ELF-1 (cell line): ENCODE measurements at regions not wholly inside any gene's neighbourhood (a gene's known extent, or its start where the extent isn't known, plus 50 kb on each side); places are given as distances from the start of the nearest gene placed in this dataset.

Source experiments
- DNase-seq: peaks from one replicate; pipeline ENCODE4 v3.0.0-alpha.2; 2016; ENCODE audit warnings: low read depth, low spot score

DNA sequence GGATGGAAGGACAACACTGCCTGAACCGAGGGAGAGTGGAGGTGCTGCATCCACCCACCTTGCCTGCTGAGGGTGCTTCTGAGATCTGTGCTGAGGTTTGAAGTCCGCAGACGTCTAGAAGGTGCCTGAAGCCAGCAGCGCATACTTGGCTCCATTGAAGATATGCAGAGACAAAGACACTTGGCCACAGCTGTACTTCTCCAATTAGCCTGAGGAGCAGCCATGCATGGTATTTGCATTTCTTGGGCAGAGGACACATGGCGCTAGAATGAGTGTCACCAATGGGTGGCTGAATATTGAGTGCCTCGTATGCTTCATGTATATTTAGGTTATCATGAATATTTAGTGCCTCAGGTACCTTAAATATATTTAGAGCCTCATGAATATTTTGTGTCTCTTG is 128.7 kb upstream of the ATP6AP2 start:
- no peak for DNase-seq

DNA sequence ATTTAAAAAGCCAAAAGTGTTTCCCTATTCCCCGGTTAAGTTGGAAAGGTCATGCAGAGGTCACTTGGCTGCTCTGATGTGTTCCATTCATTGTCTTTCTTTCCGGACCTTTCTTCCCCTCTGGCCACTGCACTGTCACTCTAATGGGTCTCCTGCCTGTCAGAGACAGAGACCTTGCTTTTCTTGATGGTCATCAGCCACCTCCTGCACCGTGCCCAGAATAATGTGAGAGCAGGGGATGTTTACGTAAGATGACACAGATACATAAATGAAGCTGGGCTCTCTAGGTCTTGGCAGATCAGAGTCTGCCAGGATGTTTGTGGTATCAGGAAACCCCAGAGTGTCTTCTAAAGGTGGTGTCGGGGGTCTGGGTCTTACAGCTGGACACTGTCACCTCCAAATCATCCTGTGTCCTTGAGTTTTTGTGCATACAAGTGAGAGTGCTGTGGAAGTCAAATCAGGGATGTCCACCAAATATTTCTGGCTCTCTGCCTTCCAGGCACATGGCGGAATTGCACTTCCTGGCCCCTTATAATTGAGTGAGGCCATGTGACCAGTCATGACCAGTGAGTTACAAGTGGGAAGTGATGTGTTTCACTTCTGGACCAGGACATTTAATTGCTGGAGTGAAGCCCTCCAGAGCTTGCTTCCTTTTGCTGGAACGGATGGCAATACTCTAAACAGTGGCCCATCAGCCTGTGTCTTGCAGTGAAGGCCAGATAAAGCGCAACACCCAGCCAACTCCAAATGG is 130.6 kb upstream of the ATP6AP2 start:
- peak; percentile 50 for DNase-seq

DNA sequence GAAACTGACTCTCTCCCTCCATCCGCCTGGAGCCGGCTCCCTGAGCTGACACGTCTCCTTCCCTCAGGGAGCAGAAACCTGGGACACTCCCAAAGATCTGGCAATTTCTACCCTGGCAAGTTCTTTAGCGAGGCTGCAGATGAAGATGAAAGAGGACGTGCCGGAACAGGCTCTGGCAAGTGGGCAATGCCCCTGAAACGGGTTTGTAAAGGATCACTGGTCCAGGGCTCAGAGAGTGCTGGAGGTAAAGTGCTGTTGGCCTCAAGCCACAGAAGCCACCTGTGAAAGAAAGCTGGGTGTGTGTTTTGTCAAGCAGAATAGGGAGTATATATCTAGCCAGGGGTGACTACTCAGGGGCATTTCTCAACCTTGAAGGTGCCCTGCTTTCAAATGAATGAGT is 131.4 kb upstream of the ATP6AP2 start:
- no peak for DNase-seq

DNA sequence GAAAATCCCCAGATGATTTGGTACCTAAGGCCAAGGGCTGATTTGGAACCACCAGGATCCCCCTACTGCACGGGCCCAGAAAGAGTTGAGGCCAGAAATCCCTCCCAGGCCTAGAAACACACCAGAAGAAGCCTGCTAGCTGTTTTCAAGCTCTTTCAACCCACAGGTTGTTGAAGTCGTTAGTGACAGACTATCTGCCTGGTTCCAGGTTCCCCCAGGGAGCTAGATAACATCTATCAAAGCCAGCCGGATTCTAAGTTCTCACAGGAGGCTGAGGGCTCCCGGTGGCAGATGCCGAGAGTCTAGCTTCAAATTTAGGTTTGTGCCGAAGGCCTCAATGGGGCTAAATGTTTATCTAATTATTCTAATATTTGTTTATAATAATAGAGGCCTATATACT is 132.0 kb upstream of the ATP6AP2 start:
- DNase-seq = peak; percentile 56

DNA sequence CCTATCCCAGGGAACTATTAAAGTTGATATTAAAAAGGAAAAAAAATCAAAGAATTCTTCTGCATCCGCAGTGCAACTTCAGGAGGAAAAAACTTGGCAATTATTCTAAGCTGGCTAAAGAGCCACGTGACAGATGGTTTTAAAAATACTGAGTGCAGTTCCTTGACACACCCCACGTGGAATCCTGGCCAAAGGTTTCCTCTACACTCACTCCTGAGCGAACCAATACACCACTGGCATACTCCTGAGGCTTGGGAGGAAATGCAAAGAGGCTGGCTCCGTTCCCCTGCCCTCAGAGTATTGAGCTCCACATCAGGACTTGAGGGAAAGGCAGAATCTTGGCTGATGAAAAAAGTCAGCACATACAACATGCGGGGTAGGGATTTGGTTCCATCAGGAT is 133.8 kb upstream of the ATP6AP2 start:
- DNase-seq = no peak

DNA sequence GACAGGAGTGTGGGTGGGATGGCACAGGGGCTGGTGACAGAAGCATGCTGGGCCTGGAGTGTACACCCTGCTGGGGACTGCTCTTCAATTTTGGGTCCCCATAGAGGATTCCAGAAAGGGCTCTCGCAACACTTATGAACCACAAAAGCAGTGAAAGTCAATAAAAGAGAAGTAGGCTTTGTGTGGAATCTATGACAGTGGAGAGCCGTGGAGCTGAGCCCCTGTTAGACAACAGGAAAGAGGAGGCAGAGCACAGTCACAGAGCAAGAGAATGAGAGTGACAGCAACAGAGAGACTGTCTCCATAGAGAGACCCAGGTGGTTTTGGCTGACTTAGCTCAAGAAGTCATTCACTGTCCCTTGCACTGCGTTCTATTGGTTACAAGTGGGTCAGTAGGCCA is 135.1 kb upstream of the ATP6AP2 start:
- no peak for DNase-seq

DNA sequence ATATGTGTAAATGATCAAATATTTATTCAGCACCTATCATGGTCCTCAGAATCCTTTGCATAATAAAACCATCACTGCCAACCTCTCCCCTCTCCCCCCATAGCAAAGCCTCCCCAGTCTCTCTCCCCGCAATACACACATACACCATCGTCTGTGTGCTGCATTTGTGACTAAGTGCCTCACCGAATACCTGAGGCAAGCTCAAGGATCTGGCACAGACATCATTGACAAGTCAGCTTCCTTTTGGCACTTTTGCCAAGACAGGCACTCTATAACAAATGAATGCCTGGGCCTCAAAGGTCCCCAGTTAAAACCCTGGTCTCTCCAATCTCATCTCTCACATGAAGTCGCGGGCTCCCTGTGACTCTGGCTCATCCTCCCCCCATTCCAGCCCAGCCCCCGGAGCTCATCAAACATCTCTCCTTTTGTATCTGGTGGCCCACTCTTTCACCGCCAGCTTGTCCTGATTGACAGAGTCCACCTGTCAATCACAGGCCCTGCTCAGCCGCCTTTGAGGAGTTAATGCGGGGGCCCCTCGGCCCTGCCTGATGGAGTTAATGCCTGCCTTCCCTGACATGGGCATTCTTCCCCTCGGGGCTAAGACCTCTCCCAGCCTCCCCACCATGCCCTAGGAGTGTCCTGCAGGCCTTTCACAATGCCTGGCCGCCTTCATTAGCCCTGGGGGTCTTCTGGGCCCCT is 135.8 kb upstream of the ATP6AP2 start:
- DNase-seq = peak; percentile 79

DNA sequence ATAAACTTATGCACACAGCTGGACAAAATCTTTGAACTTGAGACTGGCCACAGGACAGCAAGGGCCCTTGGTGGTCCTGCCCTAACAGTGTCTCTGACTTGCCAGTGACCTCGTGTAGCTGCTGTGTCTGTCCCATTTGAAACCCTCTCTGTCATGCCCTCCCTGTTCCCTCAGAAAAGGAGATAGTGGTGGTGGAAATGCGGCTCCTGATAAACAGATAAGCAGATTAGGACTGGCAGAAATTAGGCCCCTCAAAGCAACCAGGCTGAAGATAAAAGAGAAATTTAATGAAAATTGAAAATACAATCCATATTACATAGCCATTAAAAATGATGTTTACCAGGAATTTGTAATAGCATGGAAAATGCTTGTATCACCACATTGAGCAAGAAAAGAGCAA is 136.6 kb upstream of the ATP6AP2 start:
- no peak for DNase-seq

DNA sequence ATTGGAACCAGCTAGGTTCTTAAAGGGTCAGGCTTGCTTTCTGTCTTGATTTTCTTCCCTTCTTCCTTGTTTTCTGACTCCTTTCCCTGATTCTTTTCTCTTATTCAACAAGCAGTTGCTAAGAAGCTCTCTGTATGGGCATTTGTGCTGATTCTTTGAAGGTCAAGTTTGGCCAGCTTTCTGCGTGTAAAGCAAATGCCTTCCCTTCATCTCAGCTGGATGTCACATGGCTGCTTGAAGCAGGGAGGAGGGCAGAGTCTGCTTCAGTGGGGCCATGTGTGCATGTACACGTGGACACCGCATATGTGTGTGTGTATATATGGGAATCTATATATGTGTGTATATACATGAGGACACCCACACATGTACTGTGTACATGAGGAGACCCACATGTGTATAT is 139.9 kb upstream of the ATP6AP2 start:
- no peak for DNase-seq

DNA sequence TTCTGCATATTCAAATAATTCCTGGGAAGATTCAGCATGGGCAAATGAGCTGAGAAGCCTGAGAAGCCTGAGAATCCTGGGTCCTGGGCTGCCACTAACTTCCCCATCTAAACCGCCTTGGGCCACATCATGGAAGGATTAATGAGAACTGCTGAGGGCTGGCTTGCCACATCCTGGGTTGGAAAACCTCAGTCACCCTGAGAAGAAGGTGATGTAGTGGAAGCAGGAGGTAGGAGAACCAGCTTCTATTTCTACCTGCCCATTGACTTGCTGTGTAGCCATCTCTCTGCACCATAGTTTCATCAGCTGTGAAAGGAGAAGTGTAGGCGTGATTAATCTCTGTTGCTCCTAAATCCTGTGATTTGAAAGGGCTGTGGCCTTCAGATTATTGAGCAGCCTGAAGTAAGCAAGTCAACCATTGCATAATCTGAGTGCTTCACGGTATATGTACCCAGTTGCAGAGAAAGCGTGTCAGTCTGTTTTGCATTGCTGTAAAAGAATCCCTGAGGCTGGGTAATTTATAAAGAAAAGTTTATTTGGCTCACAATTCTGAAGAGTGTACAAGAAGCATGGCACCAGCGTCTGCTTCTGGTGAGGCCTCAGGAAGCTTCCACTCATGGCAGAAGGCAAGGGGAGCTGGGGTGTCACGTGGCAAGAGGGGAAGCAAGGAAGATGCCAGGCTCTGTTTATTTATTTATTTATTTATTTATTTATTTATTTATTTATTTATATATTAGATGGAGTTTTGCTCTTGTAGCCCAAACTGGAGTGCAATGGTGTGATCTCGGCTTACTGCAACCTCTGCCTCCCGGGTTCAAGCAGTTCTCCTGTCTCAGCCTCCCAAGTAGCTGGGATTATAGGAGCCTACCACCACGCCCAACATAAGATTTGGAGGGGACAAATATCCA is 140.9 kb upstream of the ATP6AP2 start:
- no peak for DNase-seq

DNA sequence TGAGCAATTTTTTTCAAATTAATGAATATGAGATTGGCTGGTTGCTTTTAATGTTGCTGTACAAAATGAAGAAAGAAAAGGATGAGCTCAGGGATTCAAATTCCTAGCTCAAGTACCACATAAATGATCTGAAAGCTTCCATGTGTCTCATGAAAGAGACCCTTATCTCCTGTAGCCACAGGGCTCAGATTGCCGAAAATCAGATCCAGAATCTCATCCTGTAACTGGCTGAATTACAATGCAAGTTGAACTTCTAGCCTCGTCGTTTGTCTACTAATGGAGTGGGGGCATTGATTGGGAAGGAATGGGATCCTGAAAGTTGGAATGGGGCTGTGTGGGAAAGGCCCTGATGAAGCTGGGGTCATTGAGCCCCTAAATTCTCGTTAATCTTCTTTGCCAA is 143.4 kb upstream of the ATP6AP2 start:
- DNase-seq = no peak

DNA sequence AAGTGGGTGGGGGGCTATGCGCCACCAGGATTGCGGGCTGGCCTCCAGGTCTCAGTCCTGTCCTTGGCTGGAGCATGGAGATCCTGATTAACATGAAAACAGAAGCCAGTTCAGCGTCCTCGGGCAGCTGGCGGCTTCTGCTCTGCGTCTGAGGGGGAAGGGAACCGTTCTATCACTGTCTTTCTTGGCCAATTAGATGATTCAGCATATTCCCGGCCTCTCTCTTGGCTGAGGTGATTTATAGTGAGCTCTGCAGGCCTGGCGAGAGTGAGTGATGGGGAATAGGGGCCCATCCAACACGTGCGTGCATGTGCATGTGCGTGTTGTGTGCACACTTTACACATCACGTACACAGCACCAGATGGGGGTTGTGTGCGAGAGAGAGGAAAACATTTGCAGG is 145.8 kb upstream of the ATP6AP2 start:
- DNase-seq = peak; percentile 96

DNA sequence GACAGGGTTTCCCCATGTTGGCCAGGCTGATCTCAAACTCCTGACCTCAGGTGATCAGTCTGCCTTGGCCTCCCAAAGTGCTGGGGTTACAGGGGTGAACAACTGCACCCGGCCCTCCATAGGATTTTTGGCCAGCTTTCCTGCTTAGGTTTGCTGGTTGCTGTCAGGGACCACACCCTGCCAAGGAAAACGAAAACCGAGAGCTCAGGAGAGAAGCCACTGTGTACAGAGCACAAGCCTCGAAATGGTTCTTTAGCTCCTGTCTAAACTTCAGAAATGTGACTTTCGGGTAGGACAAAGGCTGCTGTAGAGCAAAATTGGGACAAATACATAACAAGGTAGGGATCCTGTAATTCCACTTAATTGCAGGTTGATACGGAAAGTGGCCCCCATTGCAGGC is 146.3 kb upstream of the ATP6AP2 start:
- DNase-seq = no peak

DNA sequence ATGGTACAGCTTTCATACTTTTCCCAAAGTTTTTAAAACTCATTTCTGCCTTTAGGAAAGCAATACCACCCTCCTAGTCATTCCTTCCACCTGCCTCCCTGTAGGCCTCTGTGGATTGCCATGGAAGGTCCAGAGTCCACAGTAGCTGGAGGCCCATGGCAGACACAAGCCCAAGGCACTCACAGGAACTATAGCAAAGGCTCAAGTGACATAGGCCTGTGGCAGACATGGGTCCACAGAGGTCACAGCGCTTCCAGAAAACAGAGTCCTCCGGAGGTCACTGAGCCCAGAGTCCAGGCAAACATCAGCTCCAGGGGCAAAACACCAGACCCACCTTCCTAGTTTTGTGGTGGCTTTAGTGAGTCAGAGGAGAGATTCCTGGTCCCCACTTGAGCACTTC is 147.6 kb upstream of the ATP6AP2 start:
- DNase-seq = no peak

DNA sequence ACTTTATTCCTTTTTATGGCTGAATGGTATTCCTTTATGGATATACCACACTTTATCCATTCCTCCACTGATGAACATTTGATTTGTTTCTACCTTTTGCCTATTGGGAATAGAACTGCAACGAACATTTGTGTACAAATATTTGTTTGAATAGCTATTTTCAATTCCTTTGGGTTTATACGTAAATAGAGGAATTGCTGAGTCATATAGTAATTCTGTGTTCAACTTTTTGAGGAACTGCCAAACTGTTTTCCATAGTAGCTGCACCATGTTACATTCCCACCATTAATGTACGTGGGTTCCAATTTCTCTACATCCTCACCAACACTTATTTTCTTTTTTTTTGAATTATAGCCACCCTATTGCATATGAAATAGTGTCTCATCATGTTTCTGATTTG is 156.5 kb upstream of the ATP6AP2 start:
- DNase-seq = no peak

DNA sequence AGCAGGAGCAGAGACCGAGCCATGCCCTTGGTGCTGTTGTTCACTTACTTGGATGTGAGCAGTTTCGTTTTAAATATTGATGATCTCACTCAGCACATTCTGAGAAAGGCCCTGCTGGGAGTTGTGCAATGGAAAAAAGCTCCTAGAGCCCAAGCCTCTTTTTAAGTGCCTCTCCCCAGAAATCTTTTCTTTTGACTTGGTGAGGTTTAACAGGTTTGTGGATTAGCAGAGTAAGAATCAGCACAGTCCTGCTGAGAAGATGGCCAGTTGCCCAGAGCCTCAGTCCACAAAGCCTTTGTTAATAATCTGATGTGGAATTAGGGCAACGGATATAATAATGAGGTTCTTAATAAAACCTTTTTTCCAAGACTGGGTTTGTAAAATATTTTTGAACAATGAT is 157.5 kb upstream of the ATP6AP2 start:
- DNase-seq = no peak

DNA sequence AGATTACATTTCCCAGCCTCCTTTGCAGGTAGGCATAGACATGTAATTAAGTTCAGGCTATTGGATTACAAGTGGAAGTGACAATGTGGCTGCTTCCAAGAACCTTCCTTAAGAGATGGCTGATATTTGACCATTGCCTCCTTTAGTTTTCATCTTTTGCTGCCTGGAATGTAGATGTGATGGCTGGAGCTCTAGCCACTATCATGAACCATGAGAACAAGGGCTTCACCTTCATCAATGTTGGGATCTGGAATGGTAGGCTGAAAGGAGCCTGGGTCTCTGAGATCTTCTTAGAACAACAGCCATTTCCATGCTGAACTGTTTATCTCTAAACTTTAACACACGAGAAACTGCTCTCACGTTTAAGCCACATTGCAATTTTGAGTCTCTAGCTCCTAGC is 158.7 kb upstream of the ATP6AP2 start:
- DNase-seq = no peak

DNA sequence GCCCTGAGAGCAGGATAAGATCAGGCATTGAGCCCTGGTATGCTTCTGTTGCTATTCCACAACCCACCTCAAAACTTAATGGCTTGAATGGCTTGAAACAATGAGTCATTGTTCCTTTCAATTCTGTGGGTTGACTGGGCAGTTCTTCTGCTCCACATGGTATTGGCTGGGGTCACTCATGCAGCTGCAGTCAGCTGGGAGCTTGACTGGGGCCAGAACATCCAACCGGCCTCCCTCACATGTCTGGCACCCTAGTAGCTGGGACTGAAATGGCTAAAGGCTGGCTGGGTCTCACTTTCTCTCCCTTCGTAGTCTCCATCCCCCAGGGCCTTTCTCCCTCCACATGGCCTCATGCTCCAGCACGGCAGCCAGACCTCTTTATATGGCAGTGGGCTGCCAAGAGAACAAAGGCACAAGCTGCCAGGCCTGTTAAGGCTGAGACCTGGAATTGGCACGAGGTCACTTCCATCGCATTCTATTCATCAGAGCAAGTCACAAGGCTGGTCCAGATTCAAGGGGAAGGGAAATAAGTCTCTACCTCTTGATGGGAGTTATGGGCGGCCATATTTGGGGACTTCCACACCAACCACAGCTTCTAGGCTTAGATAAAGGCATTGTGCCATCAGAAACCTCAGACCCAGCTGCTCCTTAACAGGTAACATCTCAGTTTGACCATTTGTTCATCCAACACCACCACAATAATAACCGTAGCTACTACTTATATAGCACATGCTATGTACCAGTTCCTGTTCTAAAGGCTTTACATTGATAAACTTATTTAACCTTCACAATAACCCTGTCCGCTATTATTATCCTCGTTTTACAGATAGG is 159.7 kb upstream of the ATP6AP2 start:
- DNase-seq = peak; percentile 57

DNA sequence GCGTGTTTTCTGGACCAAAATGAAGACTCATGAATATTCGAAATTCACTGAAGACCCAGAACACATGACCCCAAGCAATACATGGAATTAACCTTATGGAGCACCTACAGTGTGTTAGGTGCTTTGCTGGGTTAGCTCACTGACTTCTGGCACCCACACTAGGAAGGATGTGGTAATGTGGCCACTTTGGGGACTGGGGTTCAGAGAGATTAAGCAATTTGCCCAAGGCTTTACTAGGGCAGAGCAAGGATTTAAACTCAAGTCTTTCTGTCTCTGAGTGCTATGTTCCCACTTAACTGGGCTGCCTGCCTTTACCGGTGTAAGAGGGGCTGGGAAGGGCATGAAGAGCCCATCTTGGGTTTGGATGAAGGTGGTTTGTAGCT is 162.0 kb upstream of the ATP6AP2 start:
- no peak for DNase-seq

DNA sequence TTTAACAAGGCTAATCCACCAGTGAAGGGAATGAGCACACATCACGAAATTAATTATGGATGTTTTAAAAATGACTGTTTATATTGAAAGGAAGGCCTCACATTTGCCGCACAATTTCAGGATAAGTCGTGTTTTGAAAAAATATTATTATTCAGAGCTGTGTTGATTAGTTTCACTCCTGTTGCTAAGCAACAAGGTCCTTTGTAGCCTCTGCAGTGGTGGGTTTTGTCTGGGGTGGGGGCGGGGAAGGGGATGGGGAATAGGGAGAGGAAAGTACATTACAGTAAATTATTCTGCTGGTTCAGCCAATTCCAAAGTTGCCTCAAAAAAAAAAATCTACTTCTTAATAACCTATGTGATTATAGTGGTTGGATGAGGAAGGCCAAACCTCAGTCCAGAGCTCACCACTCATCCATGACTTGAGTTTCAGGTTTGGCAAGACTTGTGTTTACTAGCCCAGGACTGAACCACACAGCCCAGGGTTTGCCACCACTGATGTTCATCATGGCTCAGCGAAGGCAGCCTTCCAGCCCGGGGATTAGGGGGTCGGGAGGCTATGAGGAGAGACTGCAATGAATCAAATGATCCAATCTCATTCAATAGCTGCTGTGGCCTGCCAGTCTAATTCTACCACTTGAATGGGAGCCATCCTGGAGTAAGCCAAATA is 162.5 kb upstream of the ATP6AP2 start:
- DNase-seq = peak; percentile 41

DNA sequence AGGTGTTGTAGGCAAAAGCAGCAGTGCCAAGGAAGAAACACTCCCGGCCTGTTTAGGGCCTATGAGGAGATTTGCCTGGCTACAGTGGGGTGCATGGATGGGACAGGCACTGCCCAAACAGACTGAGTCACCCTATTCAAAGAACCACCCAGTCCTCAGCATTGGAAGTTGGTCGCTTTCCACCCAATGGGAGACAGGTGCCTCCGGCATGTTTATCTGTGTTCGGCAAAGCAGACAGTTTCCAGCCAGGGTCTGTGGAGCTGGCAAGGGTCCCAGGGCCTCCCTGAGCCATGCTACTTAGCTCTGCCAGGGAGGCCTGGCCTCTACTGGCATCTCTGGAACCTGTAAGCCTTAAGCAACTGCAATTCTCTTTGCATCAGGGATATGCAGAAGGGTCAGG is 165.1 kb upstream of the ATP6AP2 start:
- no peak for DNase-seq
